Erythroblast (primary cell): ENCODE measurements at regions not wholly inside any gene's neighbourhood (a gene's known extent, or its start where the extent isn't known, plus 50 kb on each side); places are given as distances from the start of the nearest gene placed in this dataset.

Experiments used
- GATA1 ChIP-seq: IDR thresholded peaks from 2 replicates; pipeline ENCODE4 v1.6.1; 2011; ENCODE audit warnings: low read depth, mild to moderate bottlenecking, control low read depth, low read length, moderate library complexity
- POLR2A ChIP-seq: IDR thresholded peaks from 2 replicates; pipeline ENCODE4 v1.6.1; 2011; ENCODE audit warnings: mild to moderate bottlenecking, low read length

GRCh38 chr2:150063432-150063889, 424.0 kb downstream of the RND3 start:
- no peak for TF ChIP-seq POLR2A
- TF ChIP-seq GATA1, result no peak
